Stimulated activated CD8-positive, alpha-beta memory T cell treated with anti-CD3 and anti-CD28 coated beads, Interleukin-7, amount 100 ng/mL, for 1 hour (primary cell): ENCODE measurements at regions not wholly inside any gene's neighbourhood (a gene's known extent, or its start where the extent isn't known, plus 50 kb on each side); places are given as distances from the start of the nearest gene placed in this dataset.

Experiments used
- DNase-seq, 2 donors: peaks; one replicate each; pipeline ENCODE4 v3.0.0-alpha.2; 2020; ENCODE audit warnings: low read depth in 2 of 2

- DNase-seq, result no peak
These were observed 304.4 kb downstream of the SOX9 start for GRCh38 chr17:72425133-72425793.

- DNase-seq, result no peak
These were observed 305.0 kb downstream of the SOX9 start for GRCh38 chr17:72425794-72426168.

DNA sequence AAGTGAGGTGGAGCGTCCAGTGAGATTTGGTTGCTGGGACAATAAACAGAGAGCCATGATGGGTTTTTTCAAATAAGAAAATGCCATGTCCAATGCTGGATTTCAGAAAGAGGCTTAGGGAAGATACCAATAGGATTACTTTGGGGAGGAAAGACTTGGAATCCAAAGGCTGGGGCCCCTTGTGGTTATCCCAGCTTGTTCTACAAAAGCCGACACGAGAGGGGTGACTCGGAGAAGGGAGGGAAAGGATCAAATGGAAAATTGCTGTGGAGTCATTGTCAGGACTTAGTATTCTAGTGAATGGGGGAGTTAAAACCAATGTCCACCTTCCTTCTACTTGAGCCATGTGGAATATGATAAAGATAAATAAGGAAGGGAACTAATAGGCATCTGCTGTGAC, 305.5 kb downstream of the SOX9 start:
- DNase-seq, result no peak

- DNase-seq, result no peak
These were observed 306.3 kb downstream of the SOX9 start for GRCh38 chr17:72426948-72427760.

DNA sequence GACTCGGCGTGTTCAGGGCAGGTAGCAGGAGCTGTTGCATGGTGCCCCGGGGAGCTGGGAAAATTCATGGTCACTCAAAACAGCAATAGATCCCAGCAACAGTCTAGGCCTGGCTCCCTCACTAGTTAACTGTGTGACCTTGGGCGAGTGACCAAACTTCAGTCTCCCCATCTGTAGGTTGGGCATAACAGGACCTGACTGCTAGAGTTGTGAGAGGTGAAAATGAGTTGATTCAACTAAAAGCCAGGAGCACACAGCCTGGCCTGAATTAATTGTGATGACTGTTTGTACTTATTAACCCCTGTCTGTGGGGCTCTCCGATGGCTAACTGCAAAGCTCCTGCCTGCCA, 306.9 kb downstream of the SOX9 start:
- no peak for DNase-seq

DNA sequence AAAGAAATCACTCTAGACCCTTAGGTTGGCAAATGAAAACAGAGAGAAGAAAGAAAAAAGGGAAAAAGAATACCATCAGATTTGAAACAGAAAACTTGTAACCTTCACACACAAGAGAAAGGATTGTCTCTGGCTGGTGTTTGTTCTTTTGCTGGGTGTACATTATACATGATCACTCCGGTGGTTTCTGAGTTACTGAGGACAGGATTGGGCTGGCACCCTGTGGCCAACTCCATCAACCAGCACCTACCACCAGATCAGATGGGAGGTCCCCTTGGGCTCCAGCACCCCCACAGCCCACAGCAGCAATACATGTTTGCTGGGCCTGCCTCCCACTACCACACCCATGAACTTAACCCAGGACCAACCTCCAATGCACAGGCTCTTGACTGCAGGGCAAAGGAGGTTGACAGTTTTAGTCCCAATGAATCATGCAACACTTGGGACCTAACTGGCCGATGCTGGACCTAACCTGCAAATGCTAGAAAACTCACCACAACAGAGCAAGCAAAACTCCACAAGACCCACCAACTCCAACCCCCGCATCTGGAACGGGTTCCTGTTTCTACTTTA, 308.3 kb downstream of the SOX9 start:
- no peak for DNase-seq

DNA sequence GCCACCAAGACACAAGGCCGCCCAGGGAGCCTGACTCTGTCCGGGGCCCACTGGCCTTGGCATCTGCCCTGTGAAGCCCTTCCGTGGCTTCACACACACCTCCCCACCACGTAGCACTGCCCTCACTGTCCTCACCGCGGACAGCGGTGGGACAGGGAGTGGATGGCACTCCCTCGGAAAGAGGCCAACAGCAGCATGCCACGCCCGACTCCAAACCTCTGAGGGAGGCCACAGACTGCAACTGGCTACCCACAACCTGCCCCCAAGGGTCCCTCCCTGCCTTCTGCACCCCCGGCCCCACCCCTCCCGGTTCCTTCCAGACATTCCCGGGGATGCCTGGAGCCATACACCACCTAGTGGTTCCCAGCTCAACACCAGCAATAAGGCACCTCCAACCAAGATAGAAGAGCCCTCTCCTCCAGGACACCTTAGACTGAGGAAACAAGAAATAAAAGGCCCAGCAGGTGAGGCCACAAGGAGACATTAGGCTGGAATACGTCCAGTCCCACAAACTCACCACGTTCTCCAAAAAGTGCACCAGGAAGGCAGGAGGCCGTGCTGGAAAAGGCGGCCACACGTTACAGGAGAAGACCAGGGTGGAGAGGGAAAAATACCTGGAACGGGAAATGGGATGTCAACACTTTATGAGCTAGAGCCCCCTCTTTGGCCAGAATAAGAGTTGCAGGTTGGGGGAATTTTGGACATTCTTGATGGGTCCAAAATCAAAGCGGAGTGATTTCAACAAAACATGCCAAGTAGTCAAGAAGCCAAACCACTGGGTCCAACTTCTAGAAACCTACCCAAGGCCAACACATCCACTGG, 310.0 kb downstream of the SOX9 start:
- no peak for DNase-seq

GRCh38 chr17:72432143-72432621, 311.4 kb downstream of the SOX9 start:
- DNase-seq, result no peak

- no peak for DNase-seq
These were observed 312.1 kb downstream of the SOX9 start for GRCh38 chr17:72432881-72433280.

DNA sequence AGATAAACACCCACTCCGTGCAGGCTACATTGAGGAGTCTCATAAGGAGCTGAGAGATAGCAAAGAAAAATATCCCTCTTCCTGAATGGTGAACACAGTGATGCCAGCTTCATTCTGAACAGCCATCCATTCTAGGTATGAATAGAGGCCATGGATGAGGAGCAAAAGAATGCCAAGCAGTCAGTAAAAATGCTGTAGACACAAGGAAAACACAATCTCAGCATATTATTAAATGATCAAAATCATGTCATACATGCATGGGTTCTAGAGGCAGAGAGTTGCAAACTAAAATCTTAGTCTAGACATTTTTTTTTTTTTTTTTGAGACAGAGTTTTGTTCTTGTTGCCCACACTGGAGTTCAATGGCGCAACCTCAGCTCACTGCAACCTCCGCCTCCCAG, 313.0 kb downstream of the SOX9 start:
- no peak for DNase-seq

DNA sequence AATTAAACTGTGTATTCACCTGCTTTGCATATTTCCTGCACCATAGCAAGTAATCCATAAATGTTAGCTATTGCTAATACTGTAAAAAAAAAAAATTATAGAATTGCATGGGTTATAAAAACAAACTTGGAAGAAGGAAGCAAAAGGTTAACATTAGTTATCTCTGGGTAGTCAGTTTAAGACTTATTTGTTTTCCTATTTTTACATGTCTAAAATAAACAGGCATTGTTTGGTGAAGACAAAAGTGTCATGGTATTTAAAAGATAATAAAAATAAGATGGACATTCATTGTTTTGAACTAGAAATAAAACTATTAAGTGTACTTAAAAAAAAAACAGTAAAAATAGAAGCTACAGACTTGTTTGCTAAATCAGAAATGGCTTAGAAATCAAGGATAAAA, 313.8 kb downstream of the SOX9 start:
- no peak for DNase-seq

GRCh38 chr17:72434991-72435618, 314.3 kb downstream of the SOX9 start:
- no peak for DNase-seq

DNA sequence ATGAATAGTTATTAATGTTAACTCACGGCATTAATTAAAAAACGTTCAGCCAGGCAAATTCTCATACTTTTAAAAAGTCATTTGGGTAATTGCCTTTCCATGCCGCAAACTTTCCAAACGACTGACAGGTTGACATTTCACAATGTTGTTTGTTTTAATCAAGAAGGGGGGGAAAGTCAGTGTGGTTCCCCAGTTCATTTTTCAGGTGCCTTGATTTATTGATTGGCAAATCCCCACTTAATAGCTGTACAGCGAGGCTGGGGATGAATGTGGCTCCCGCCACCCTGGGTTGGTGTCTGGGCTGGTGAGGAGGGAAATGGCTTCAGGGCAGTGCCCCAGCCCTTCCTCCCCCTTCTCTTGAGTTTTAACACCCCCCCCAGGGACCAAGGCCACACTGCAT, 318.0 kb downstream of the SOX9 start:
- DNase-seq, result no peak

GRCh38 chr17:72439893-72440502, 319.2 kb downstream of the SOX9 start:
- DNase-seq, result no peak

GRCh38 chr17:72440961-72441360, 320.1 kb downstream of the SOX9 start:
- DNase-seq, result no peak

DNA sequence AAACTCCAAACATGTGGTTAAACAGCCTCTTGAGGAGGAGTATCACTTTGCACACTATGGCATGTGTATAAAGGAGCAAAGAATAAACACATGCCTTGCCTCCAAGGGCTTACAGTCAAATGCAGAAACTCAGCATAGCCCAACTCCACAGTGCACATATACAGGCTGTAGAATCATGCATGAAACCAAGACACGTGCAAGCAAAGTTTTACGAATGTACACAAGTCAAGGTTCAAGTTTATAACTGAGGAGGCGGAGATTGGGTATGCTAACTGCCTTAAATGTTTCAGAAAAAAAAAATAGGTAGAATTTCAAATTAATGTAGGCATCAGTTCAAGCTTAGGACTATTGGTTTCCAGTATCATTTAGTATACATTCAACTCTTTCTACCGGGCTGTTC, 321.1 kb downstream of the SOX9 start:
- no peak for DNase-seq

DNA sequence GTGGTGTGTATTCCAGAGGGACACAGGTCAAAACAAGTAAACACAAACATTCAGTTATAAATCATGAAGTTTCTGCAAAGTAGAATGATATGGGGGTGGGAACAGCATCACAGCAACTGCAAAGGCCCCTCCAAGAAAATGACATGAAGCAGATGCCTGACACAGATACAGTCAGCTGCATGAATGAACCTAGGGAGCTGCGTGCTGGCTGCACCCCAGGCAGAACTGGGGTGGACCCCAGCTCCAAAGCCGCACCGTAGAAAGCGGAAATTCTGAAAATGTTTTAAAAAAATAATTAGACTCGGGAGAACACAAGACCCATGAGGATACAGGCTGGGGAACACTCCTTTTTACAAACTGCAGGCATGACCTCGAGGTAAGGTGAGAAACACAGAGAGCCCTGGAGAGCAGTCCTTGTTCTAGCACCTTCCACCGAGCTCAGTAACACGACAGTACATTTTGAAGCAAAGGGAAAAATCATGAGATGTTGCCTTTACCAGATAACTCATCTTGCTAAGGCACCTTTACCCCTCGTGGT, 323.8 kb downstream of the SOX9 start:
- DNase-seq, result no peak

DNA sequence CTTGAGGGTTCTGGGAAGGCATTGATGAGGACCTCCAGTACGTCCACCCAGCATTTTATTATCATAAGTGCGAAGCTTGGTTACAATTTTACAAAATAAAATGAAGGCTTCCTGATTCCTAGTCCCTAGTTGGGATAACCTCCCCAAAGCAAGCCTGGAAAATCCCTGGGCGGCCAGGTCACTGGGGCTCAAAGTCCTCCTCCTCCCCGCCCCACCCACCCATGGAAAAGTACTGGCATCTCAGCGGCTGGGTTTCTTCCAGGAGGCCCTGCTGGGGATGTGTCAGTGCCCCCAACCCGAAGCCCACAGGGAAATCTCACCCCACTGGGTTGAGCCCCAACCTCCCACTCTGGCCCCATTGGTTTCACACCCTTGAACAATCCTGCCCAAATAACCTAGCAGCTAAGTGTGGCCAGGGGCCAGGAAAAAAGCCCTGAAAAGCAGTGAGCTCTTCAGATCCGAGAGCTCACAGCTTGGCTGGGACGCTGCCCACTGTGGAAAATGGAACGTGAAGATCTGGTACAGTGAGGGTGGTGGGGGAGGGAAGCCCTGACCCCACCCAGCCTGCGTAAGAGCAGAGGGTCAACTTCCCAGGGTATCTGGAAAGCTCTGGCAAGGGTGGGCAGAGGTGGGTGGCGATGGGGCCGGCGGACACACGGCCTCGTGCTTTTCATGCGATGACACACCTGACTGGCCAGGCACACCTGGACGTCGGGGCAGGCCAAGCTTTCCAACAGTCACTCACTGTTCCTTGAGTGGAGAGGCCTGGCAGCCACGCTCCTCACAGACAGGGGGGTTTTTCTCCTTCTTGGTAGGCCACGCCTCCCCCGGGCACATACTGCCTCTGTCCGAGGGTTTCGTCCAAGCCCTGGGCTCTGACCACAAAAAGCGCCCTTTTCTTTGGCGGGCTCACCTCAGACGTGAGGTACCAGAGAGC, 324.5 kb downstream of the SOX9 start:
- DNase-seq, result no peak

- no peak for DNase-seq
These were observed 325.3 kb downstream of the SOX9 start for GRCh38 chr17:72446118-72446517.
